ENCODE measurements at regions not wholly inside any gene's neighbourhood (a gene's known extent, or its start where the extent isn't known, plus 50 kb on each side); places are given as distances from the start of the nearest gene placed in this dataset.
"Not testable (repeated sequence)": the region's sequence is repeated elsewhere in the genome, so short reads cannot be mapped to it uniquely, and the experiment has no call there.

- DNase-seq (ENCODE audit: low read depth), result no peak
These were observed 254.4 kb downstream of the BRINP2 start for GRCh38 chr1:177425199-177425598.

- DNase-seq (ENCODE audit: low read depth), result no peak
These were observed 254.0 kb downstream of the BRINP2 start for GRCh38 chr1:177424744-177425143.

- no peak for DNase-seq (ENCODE audit: low read depth)
These were observed 252.3 kb downstream of the BRINP2 start for GRCh38 chr1:177423090-177423489.

GRCh38 chr1:177413982-177414596, 243.3 kb downstream of the BRINP2 start:
- no peak for DNase-seq (ENCODE audit: low read depth)

- DNase-seq (ENCODE audit: low read depth), result no peak
These were observed 240.6 kb downstream of the BRINP2 start for GRCh38 chr1:177411381-177411780.

- DNase-seq (ENCODE audit: low read depth), result no peak
These were observed 239.5 kb downstream of the BRINP2 start for GRCh38 chr1:177410179-177410766.

GRCh38 chr1:177406323-177406722, 235.6 kb downstream of the BRINP2 start:
- DNase-seq (ENCODE audit: low read depth), result not testable (repeated sequence)

- no peak for DNase-seq (ENCODE audit: low read depth)
These were observed 221.6 kb downstream of the BRINP2 start for GRCh38 chr1:177392336-177392735.

- no peak for DNase-seq (ENCODE audit: low read depth)
These were observed 215.3 kb downstream of the BRINP2 start for GRCh38 chr1:177385760-177386698.

GRCh38 chr1:177384461-177384860, 213.7 kb downstream of the BRINP2 start:
- no peak for DNase-seq (ENCODE audit: low read depth)

- no peak for DNase-seq (ENCODE audit: low read depth)
These were observed 213.0 kb downstream of the BRINP2 start for GRCh38 chr1:177383715-177384114.

GRCh38 chr1:177377866-177378265, 207.1 kb downstream of the BRINP2 start:
- no peak for DNase-seq (ENCODE audit: low read depth)

- peak; percentile 3 for DNase-seq (ENCODE audit: low read depth)
These were observed 197.5 kb downstream of the BRINP2 start for GRCh38 chr1:177368255-177368654.

GRCh38 chr1:177366091-177366490, 195.3 kb downstream of the BRINP2 start:
- DNase-seq (ENCODE audit: low read depth), result no peak

GRCh38 chr1:177360791-177361190, 190.0 kb downstream of the BRINP2 start:
- DNase-seq (ENCODE audit: low read depth), result no peak

- no peak for DNase-seq (ENCODE audit: low read depth)
These were observed 186.1 kb downstream of the BRINP2 start for GRCh38 chr1:177356674-177357435.

GRCh38 chr1:177355575-177355974, 184.8 kb downstream of the BRINP2 start:
- no peak for DNase-seq (ENCODE audit: low read depth)

- DNase-seq (ENCODE audit: low read depth), result no peak
These were observed 183.5 kb downstream of the BRINP2 start for GRCh38 chr1:177354247-177354646.

- DNase-seq (ENCODE audit: low read depth), result no peak
These were observed 180.8 kb downstream of the BRINP2 start for GRCh38 chr1:177351361-177352108.

- DNase-seq (ENCODE audit: low read depth), result no peak
These were observed 176.1 kb downstream of the BRINP2 start for GRCh38 chr1:177346790-177347359.

GRCh38 chr1:177343445-177343844, 172.7 kb downstream of the BRINP2 start:
- no peak for DNase-seq (ENCODE audit: low read depth)

Measured in RPMI7951 (cell line).